GM23338 (cell line): ENCODE measurements at regions not wholly inside any gene's neighbourhood (a gene's known extent, or its start where the extent isn't known, plus 50 kb on each side); places are given as distances from the start of the nearest gene placed in this dataset.
A peak's percentile ranks its signal among the peaks of the same experiment; 100 is the strongest.

Experiments used
- ATAC-seq: fragments of 200-7000 bp; cut with Tn5 transposase; 3 replicates; pipeline ENCODE4 v1.9.1; 2020
- DNase-seq: peaks from one replicate; pipeline ENCODE4 v3.0.0-alpha.2; 2015; ENCODE audit warnings: low spot score
- H2AFZ ChIP-seq: fragments of 200-600 bp; sonication (generic); 2 replicates; pipeline ENCODE4 v1.8.0; 2016; ENCODE audit warnings: antibody characterized with exemption, mild to moderate bottlenecking, moderate library complexity
- H3F3A ChIP-seq: fragments of 200-600 bp; sonication (generic); replicated peaks from 2 replicates; pipeline ENCODE4 v1.8.0; 2017; ENCODE audit warnings: antibody characterized with exemption, mixed run types, low read depth
- H3K27ac ChIP-seq: fragments of 200-600 bp; sonication (generic); 2 replicates; pipeline ENCODE4 v1.6.1; 2016; ENCODE audit warnings: low read depth
- H3K27me3 ChIP-seq: fragments of 200-600 bp; sonication (generic); 2 replicates; pipeline ENCODE4 v1.8.0; 2016; ENCODE audit warnings: mild to moderate bottlenecking, mixed run types, moderate library complexity; ENCODE audit not compliant: insufficient read depth
- H3K36me3 ChIP-seq: fragments of 200-600 bp; sonication (generic); 2 replicates; pipeline ENCODE4 v1.8.0; 2016; ENCODE audit warnings: mild to moderate bottlenecking; ENCODE audit not compliant: insufficient read depth
- H3K4me1 ChIP-seq: fragments of 200-600 bp; sonication (generic); 2 replicates; pipeline ENCODE4 v1.8.0; 2016; ENCODE audit warnings: mild to moderate bottlenecking, moderate library complexity; ENCODE audit not compliant: insufficient read depth
- H3K4me2 ChIP-seq: fragments of 200-600 bp; sonication (generic); 2 replicates; pipeline ENCODE4 v1.7.1; 2017; ENCODE audit warnings: mixed run types
- H3K4me3 ChIP-seq: fragments of 200-600 bp; sonication (generic); 2 replicates; pipeline ENCODE4 v1.6.1; 2016; ENCODE audit warnings: mixed run types
- H3K79me2 ChIP-seq: fragments of 200-600 bp; sonication (generic); replicated peaks from 2 replicates; pipeline ENCODE4 v1.8.0; 2017; ENCODE audit warnings: mild to moderate bottlenecking; ENCODE audit not compliant: insufficient read depth
- H3K9me2 ChIP-seq: fragments of 200-600 bp; sonication (generic); 2 replicates; pipeline ENCODE4 v1.8.0; 2017; ENCODE audit not compliant: insufficient read depth
- H4K20me1 ChIP-seq: fragments of 200-600 bp; sonication (generic); replicated peaks from 2 replicates; pipeline ENCODE4 v1.8.0; 2017; ENCODE audit warnings: mild to moderate bottlenecking; ENCODE audit not compliant: insufficient read depth
- H3K27ac Mint-ChIP-seq: 2 replicates; pipeline ENCODE4 v1.8.0; 2020; ENCODE audit warnings: inconsistent platforms, mild to moderate bottlenecking, moderate library complexity, mixed read lengths
- H3K27me3 Mint-ChIP-seq: 3 replicates; pipeline ENCODE4 v1.8.0; 2022; ENCODE audit warnings: low read depth, mild to moderate bottlenecking, moderate library complexity, mixed read lengths, inconsistent platforms; ENCODE audit not compliant: insufficient read depth, poor library complexity
- H3K36me3 Mint-ChIP-seq: 3 replicates; pipeline ENCODE4 v1.8.0; 2021; ENCODE audit warnings: low read depth, mild to moderate bottlenecking, inconsistent platforms, moderate library complexity, mixed read lengths
- H3K4me1 Mint-ChIP-seq: 3 replicates; pipeline ENCODE4 v1.8.0; 2020; ENCODE audit warnings: mild to moderate bottlenecking, inconsistent platforms, mixed read lengths
- H3K4me3 Mint-ChIP-seq: 3 replicates; pipeline ENCODE4 v1.8.0; 2021; ENCODE audit warnings: moderate library complexity, mild to moderate bottlenecking, inconsistent platforms, mixed read lengths
- H3K9me3 Mint-ChIP-seq: 3 replicates; pipeline ENCODE4 v1.8.0; 2020; ENCODE audit warnings: moderate library complexity, mild to moderate bottlenecking, inconsistent platforms, mixed read lengths
- ETS1 ChIP-seq: IDR thresholded peaks from 2 replicates; pipeline ENCODE4 v1.6.1; 2016; ENCODE audit warnings: antibody characterized with exemption
- JUNB ChIP-seq: IDR thresholded peaks from one replicate; pipeline ENCODE4 v1.6.1; 2016; ENCODE audit warnings: antibody characterized with exemption; ENCODE audit not compliant: unreplicated experiment
- NANOG ChIP-seq: IDR thresholded peaks from 2 replicates; pipeline ENCODE4 v1.6.1; 2016; ENCODE audit warnings: antibody characterized with exemption, borderline replicate concordance
- POLR2AphosphoS5 ChIP-seq: IDR thresholded peaks from 2 replicates; pipeline ENCODE4 v1.6.1; 2016; ENCODE audit warnings: antibody characterized with exemption, low read depth
- STAT1 ChIP-seq: IDR thresholded peaks from one replicate; pipeline ENCODE4 v1.6.1; 2016; ENCODE audit warnings: antibody characterized with exemption; ENCODE audit not compliant: unreplicated experiment
- ZNF114 ChIP-seq: fragments of 250-450 bp; sonication (Bioruptor Pico); IDR thresholded peaks from 2 replicates; pipeline ENCODE4 v1.5.0; 2020; ENCODE audit warnings: mild to moderate bottlenecking, moderate library complexity
- TF ChIP-seq, protein P1 (sequence below), 2 experiments: fragments of 200-600 bp in 1 of 2; sonication (generic) in 1 of 2; conservative IDR thresholded peaks; 2 replicates each; pipeline versions ENCODE4 v1.5.1 to v1.6.1; 2016 to 2017; ENCODE audit warnings: antibody characterized with exemption in 2 of 2, low read depth in 2 of 2, mild to moderate bottlenecking in 2 of 2, moderate library complexity in 1 of 2
- TF ChIP-seq, protein P2 (sequence below): fragments of 250-450 bp; sonication (Bioruptor Pico); IDR thresholded peaks from 2 replicates; pipeline ENCODE4 v1.5.0; 2020; ENCODE audit warnings: mild to moderate bottlenecking, moderate library complexity

- peaks cover 80% of the 10 kb centered on the region for H3K4me1 Mint-ChIP-seq
- Histone ChIP-seq H3K36me3 (no peaks in the 10 kb centered on the region), H3K4me1 (peaks cover 45% of the 10 kb centered on the region), H3F3A (peaks cover 5% of the 10 kb centered on the region; the same call in 1 of the 2 replicates), H4K20me1 (no peaks in the 10 kb centered on the region), H2AFZ (no peak overlapping the region), H3K79me2 (no peaks in the 10 kb centered on the region), H3K27me3 (no peaks in the 10 kb centered on the region), H3K4me2 (peak overlapping the region; percentile 70), H3K4me3 (peak overlapping the region; percentile 22; the same call in 1 of the 2 replicates), H3K27ac (peak overlapping the region; percentile 100), H3K9me2 (no peaks in the 10 kb centered on the region; the same call in 1 of the 2 replicates)
- peak overlapping the region; percentile 91 for H3K27ac Mint-ChIP-seq
- peaks cover 7% of the 10 kb centered on the region for H3K27me3 Mint-ChIP-seq
- peak overlapping the region; percentile 47 for H3K4me3 Mint-ChIP-seq
- peak; percentile 73 for DNase-seq
- no peaks in the 10 kb centered on the region for H3K9me3 Mint-ChIP-seq
- ATAC-seq, result peak; percentile 48
- H3K36me3 Mint-ChIP-seq, result no peaks in the 10 kb centered on the region; the same call in 2 of the 3 replicates
- TF ChIP-seq, protein P1, sequence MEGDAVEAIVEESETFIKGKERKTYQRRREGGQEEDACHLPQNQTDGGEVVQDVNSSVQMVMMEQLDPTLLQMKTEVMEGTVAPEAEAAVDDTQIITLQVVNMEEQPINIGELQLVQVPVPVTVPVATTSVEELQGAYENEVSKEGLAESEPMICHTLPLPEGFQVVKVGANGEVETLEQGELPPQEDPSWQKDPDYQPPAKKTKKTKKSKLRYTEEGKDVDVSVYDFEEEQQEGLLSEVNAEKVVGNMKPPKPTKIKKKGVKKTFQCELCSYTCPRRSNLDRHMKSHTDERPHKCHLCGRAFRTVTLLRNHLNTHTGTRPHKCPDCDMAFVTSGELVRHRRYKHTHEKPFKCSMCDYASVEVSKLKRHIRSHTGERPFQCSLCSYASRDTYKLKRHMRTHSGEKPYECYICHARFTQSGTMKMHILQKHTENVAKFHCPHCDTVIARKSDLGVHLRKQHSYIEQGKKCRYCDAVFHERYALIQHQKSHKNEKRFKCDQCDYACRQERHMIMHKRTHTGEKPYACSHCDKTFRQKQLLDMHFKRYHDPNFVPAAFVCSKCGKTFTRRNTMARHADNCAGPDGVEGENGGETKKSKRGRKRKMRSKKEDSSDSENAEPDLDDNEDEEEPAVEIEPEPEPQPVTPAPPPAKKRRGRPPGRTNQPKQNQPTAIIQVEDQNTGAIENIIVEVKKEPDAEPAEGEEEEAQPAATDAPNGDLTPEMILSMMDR (conservative IDR thresholded peaks at IDR 0.05; ENCODE audit: low read depth in 2 of 2), result no peak
- TF ChIP-seq NANOG, result peak; percentile 31
These were observed 582.4 kb upstream of the B3GAT1 start for GRCh38 chr11:134994431-134994830.

DNA sequence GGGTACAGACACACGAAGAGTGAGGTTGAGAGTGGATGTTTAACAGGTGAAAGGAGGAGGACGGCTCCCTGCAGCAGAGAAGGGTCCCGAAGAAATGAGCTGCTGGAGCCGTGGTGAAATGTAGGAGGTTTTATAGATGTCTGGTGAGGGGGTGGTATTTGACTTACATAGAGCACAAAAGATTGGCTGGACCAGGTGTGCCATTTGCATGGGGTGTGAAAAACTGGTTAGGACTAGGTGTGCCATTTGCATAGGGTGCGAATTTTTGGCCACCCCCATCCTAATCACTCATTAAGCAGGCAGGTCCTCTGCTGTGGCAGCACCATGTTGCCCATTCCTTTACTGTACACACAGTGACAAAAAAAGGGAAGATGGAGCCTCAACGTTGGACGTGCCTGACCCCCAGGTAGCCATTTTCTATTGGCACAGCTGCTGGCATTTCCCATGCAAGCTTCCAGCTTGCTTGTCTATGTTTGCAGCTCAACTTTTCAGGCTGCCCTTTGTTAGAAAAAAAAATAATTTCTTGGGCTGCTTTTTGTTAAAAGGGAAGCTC is 581.7 kb upstream of the B3GAT1 start:
- peak overlapping the region; percentile 70 for H3K4me2 ChIP-seq
- H3K4me3 Mint-ChIP-seq, result peak overlapping the region; percentile 28; the same call in 1 of the 3 replicates
- H3K27me3 ChIP-seq, result no peaks in the 10 kb centered on the region
- TF ChIP-seq POLR2AphosphoS5 (peak; percentile 77; the same call in 1 of the 2 replicates), STAT1 (no peak), ZNF114 (CRISPR knock-in tag) (no peak), JUNB (no peak), ETS1 (0 out of 2 replicates have a peak, but pooled peaks have one; percentile 19)
- TF ChIP-seq, protein P2, sequence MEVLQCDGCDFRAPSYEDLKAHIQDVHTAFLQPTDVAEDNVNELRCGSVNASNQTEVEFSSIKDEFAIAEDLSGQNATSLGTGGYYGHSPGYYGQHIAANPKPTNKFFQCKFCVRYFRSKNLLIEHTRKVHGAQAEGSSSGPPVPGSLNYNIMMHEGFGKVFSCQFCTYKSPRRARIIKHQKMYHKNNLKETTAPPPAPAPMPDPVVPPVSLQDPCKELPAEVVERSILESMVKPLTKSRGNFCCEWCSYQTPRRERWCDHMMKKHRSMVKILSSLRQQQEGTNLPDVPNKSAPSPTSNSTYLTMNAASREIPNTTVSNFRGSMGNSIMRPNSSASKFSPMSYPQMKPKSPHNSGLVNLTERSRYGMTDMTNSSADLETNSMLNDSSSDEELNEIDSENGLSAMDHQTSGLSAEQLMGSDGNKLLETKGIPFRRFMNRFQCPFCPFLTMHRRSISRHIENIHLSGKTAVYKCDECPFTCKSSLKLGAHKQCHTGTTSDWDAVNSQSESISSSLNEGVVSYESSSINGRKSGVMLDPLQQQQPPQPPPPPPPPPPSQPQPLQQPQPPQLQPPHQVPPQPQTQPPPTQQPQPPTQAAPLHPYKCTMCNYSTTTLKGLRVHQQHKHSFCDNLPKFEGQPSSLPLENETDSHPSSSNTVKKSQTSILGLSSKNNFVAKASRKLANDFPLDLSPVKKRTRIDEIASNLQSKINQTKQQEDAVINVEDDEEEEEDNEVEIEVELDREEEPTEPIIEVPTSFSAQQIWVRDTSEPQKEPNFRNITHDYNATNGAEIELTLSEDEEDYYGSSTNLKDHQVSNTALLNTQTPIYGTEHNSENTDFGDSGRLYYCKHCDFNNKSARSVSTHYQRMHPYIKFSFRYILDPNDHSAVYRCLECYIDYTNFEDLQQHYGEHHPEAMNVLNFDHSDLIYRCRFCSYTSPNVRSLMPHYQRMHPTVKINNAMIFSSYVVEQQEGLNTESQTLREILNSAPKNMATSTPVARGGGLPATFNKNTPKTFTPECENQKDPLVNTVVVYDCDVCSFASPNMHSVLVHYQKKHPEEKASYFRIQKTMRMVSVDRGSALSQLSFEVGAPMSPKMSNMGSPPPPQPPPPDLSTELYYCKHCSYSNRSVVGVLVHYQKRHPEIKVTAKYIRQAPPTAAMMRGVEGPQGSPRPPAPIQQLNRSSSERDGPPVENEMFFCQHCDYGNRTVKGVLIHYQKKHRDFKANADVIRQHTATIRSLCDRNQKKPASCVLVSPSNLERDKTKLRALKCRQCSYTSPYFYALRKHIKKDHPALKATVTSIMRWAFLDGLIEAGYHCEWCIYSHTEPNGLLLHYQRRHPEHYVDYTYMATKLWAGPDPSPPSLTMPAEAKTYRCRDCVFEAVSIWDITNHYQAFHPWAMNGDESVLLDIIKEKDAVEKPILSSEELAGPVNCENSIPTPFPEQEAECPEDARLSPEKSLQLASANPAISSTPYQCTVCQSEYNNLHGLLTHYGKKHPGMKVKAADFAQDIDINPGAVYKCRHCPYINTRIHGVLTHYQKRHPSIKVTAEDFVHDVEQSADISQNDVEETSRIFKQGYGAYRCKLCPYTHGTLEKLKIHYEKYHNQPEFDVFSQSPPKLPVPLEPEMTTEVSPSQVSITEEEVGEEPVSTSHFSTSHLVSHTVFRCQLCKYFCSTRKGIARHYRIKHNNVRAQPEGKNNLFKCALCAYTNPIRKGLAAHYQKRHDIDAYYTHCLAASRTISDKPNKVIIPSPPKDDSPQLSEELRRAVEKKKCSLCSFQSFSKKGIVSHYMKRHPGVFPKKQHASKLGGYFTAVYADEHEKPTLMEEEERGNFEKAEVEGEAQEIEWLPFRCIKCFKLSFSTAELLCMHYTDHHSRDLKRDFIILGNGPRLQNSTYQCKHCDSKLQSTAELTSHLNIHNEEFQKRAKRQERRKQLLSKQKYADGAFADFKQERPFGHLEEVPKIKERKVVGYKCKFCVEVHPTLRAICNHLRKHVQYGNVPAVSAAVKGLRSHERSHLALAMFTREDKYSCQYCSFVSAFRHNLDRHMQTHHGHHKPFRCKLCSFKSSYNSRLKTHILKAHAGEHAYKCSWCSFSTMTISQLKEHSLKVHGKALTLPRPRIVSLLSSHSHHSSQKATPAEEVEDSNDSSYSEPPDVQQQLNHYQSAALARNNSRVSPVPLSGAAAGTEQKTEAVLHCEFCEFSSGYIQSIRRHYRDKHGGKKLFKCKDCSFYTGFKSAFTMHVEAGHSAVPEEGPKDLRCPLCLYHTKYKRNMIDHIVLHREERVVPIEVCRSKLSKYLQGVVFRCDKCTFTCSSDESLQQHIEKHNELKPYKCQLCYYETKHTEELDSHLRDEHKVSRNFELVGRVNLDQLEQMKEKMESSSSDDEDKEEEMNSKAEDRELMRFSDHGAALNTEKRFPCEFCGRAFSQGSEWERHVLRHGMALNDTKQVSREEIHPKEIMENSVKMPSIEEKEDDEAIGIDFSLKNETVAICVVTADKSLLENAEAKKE (CRISPR knock-in tag), result no peak
- no peaks in the 10 kb centered on the region for H3K36me3 ChIP-seq
- no peaks in the 10 kb centered on the region; the same call in 2 of the 3 replicates for H3K36me3 Mint-ChIP-seq
- H3F3A ChIP-seq, result peaks cover 5% of the 10 kb centered on the region; the same call in 1 of the 2 replicates
- peak; percentile 47 for DNase-seq
- peak overlapping the region; percentile 22; the same call in 1 of the 2 replicates for H3K4me3 ChIP-seq
- H3K27ac Mint-ChIP-seq, result peak overlapping the region; percentile 91
- peaks cover 2% of the 10 kb centered on the region; the same call in 1 of the 2 replicates for H3K9me2 ChIP-seq
- H4K20me1 ChIP-seq, result no peaks in the 10 kb centered on the region
- H3K27me3 Mint-ChIP-seq, result peaks cover 7% of the 10 kb centered on the region
- H2AFZ ChIP-seq, result no peak overlapping the region
- peak overlapping the region; percentile 100 for H3K27ac ChIP-seq
- H3K4me1 Mint-ChIP-seq, result peaks cover 81% of the 10 kb centered on the region
- ATAC-seq, result peak; percentile 7; the same call in 1 of the 3 replicates
- peaks cover 41% of the 10 kb centered on the region for H3K4me1 ChIP-seq
- no peaks in the 10 kb centered on the region for H3K79me2 ChIP-seq
- H3K9me3 Mint-ChIP-seq, result no peaks in the 10 kb centered on the region
